NCI-H226 (cell line): ENCODE measurements at regions not wholly inside any gene's neighbourhood (a gene's known extent, or its start where the extent isn't known, plus 50 kb on each side); places are given as distances from the start of the nearest gene placed in this dataset.

Experiments used
- DNase-seq: peaks from one replicate; pipeline ENCODE4 v3.0.0-alpha.2; 2015

DNA sequence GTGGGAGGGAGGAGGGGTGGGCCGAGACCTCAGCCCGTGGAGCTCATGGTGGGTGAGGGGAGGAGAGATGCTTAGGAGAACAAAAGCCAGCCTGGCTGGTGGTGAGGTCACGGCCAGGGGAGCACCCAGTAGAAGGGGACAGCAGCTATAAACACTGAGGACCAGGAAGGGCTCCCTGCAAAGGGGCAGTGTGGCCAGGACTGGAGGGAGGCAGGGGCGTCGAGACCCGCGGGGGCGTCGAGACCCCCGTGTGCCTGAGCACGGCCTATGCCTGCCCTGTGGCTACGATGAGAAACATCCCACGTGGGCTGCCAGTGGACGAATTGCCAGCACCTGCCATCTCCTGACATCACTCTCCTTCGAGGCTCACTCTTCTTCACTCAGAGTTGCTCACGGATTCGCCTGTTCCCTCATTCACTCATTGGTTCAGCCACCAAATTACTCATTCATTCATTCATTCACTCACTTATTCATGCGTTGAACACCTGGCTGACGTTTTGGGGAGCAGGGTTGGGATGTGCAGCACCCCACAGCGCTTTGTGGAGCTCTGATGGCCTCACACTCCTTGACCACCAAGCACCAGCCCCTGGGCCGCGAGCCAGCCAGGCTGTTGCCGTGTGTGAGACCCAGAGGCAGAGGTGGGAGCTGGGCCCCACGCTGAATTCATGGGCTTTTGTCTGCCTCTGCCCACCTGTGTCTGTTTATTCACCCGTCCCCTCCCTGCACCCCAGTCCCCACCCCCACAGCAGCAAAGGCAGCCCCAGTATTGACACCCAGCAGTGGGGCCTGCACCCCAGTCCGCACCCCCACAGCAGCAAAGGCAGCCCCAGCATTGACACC lies 61.2 kb upstream of the BHLHE23 start:
- DNase-seq, result no peak

GRCh38 chr20:63067266-63067635 lies 60.5 kb upstream of the BHLHE23 start:
- no peak for DNase-seq

GRCh38 chr20:63066506-63067265 lies 59.9 kb upstream of the BHLHE23 start:
- no peak for DNase-seq

- no peak for DNase-seq
Measured at GRCh38 chr20:63065911-63066310, 59.1 kb upstream of the BHLHE23 start.

GRCh38 chr20:63064745-63065711 lies 58.3 kb upstream of the BHLHE23 start:
- no peak for DNase-seq

DNA sequence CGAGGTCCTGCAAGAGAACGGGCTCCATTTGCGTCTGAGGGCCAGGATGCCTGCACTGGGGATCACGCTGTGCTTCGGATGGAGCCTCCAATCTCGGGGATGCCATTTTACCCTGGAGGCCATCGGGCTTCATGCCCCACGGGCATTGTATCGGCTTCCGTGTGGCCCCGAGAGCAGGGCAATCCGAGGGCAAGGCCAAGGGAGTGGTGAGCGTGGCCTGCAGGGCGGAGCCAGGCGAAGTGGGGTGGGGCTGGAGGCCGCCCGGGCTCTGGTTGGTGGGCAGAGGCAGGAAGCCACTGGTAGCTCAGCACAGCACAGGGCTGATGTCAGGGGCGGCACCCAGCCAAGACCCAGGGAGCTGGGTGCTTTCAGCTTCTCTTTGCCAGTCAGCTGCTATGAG lies 57.5 kb upstream of the BHLHE23 start:
- DNase-seq, result peak; percentile 5

DNA sequence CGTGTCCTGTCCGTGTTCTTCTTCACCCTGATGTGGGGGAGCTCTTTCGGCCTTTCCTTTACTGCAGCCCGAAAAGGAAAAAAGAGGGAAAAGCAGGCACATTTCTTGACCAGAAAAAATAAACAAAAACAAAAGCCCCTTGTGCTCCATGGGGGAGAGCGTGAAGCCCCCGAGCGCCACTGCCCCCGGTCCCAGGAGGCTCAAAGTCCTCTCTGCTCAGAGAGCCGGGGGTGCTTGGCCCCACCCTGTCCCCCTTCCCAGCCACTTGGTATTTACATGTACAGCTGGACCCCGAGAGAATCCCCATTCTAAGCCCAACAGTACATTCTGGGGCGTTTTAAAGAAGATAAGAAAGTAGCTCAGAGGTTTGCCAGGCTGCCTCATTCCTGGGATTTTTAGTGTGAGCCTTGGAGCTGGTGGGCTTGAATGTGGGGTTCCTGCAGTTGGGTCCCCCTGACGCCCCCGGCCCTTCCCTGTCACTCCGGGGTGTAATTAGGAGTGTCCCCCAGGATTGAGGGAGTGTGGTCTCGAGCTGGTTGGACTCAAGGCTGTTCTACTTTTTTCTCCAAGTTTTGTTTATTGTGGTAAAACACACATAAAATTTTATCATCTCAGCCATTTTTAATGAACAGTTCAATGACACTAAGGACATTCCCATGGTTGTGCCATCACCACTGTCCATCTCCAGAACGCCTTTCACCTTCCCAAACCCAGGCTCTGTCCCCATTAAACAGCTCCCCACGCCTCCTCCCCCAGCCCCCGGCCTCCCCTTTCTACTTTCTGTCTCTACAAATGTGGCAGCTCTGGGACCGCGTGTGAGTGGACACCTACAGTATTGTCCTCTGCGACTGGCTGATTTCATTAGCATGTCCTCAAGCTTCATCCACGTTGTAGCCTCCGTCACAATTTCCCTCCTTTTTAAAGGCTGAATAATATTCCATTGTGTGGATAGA lies 55.7 kb upstream of the BHLHE23 start:
- DNase-seq, result no peak

DNA sequence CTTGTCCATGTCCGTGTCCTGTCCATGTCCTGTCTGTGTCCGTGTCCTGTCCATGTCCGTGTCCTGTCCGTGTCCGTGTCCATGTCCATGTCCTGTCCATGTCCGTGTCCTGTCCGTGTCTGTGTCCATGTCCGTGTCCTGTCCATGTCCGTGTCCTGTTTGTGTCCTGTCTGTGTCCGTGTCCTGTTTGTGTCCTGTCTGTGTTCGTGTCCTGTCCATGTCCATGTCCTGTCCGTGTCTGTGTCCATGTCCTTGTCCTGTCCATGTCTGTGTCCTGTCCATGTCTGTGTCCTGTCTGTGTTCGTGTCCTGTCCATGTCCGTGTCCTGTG lies 55.0 kb upstream of the BHLHE23 start:
- no peak for DNase-seq

- no peak for DNase-seq
Measured at GRCh38 chr20:63061051-63061770, 54.4 kb upstream of the BHLHE23 start.

DNA sequence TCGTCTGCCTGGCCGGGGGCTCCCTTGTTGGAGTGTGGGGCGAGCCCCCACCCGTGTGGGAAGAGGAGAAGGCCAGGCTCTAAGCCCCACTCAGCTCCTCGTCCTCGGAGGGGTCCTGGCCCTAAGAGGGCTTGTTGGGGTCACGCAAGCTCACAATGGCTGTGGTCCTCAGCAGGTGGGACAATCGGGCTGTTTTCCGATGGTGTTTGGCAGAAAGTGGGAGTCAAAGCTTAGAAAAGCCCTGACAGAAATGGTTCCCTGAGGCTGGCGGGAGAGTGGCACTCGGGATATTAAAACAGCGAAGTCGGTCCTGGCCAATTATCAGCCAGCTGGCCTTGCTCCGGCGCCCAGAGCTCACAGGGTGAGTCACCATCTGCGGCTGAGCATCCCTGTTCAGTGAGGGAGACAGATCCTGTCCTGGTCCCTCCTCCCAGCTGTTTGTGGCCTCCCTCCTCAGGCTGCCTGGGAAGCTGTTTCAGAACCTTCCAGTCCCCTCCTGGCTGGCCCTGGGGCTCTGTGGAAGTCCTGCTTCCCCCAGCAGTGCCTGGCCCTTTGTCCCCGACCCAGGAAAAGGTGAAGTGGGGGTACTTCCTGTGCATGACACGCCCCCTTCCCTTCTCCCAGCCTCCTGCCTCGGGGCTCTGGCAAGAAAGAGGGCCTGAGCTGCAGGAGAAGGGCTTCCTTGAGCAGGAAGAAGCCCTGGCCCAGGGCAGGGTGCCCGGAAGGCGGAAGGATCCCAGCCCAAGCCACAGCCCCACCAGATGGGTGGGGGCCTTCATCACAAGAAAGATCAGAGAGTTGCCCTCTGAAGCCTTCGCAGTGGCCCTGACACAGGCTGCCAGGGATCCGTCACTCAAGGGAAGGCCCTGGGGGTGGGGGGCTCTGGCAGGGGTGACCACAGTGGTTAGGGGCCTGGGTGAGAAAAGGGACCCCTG lies 53.6 kb upstream of the BHLHE23 start:
- DNase-seq, result peak; percentile 60

DNA sequence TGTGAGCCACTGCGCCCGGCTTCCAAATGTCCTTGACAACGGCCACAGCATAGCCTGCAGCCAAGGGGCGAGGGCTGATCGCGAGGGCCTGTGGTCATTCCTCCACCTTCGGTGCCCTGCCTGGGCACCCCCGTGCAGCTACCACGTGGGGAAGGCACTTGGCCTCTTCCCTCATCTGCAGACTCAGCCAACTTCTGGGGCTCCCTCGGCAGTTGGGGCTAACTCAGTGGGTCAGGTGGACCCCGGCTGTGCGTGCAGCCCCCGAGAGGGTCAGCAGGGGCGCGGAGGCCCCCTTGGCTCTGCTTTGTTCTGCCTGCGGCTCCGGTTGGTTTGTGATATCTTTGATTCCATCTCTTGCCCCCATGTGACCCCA lies 52.9 kb upstream of the BHLHE23 start:
- no peak for DNase-seq

GRCh38 chr20:63058696-63059335 lies 52.1 kb upstream of the BHLHE23 start:
- no peak for DNase-seq

DNA sequence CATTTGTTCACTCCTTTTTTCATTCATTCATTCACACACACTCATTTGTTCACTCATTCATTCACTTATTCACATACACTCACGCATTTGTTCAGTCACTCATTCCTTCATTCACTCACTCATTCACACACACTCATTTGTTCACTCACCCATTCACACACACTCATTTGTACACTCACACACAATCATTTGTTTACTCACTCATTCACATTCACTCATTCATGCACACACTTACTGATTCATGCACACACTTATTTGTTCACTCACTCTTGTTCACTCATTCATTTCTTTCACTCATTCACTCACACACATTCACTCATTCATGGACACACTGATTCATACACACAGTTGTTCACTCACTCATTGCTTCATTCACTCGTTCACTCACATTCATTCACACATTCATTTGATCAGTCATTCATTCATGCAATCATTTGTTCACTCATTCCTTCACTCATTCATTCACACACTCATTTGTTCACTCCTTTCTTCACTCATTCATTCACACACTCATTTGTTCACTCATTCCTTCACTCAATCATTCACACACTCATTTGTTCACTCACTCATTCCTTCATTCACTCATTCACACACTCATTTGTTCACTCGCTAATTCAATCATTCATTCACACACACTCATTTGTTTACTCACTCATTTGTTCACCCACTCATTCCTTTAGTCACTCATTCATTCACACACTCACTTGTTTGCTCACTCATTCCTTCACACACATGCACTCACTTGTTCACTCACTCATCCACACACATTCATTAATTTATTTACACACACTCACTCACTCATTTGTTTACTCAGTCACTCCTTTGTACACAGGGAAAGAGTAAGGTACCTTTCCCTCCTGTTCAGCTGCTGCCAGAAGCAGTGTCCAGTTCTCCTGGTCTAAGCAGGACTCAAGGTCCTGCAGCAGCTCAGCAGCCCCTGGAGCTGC lies 50.7 kb upstream of the BHLHE23 start:
- no peak for DNase-seq

- DNase-seq, result no peak
Measured at GRCh38 chr20:63056236-63057170, 49.7 kb upstream of the BHLHE23 start.
